OCI-LY7 (cell line): ENCODE measurements at regions not wholly inside any gene's neighbourhood (a gene's known extent, or its start where the extent isn't known, plus 50 kb on each side); places are given as distances from the start of the nearest gene placed in this dataset.

Experiments used
- CTCF ChIP-seq: fragments of 200-600 bp; sonication (generic); conservative IDR thresholded peaks from 2 replicates; pipeline ENCODE4 v1.5.1; 2014; ENCODE audit warnings: mild to moderate bottlenecking, antibody characterized with exemption, low read length, moderate library complexity, mixed read lengths
- EZH2phosphoT487 ChIP-seq: fragments of 200-600 bp; sonication (generic); IDR thresholded peaks from 2 replicates; pipeline ENCODE4 v1.6.1; 2018; ENCODE audit warnings: low read depth, borderline replicate concordance, mild to moderate bottlenecking, mixed run types, antibody characterized with exemption, low read length, moderate library complexity, mixed read lengths

- TF ChIP-seq CTCF, result no peak
- TF ChIP-seq EZH2phosphoT487, result no peak
Measured at GRCh38 chr6:115358616-115359015, 702.1 kb downstream of the FRK start.
